Effector memory CD4-positive, alpha-beta T cell (primary cell): ENCODE measurements at regions not wholly inside any gene's neighbourhood (a gene's known extent, or its start where the extent isn't known, plus 50 kb on each side); places are given as distances from the start of the nearest gene placed in this dataset.
"Not testable (repeated sequence)": the region's sequence is repeated elsewhere in the genome, so short reads cannot be mapped to it uniquely, and the experiment has no call there.

ENCODE experiments used
- DNase-seq, 3 donors: peaks; one replicate each; pipeline ENCODE4 v3.0.0-alpha.2; 2020
- H3K27ac ChIP-seq: 2 replicates; pipeline ENCODE4 v1.7.0; 2013; ENCODE audit warnings: mild to moderate bottlenecking, low read length, moderate library complexity; ENCODE audit not compliant: insufficient read depth, poor library complexity, severe bottlenecking
- H3K27me3 ChIP-seq: replicated peaks from 2 replicates; pipeline ENCODE4 v1.7.0; 2013; ENCODE audit warnings: mild to moderate bottlenecking, low read length; ENCODE audit not compliant: insufficient read depth, control insufficient read depth, poor library complexity, severe bottlenecking
- H3K36me3 ChIP-seq: 2 replicates; pipeline ENCODE4 v1.7.0; 2013; ENCODE audit warnings: mild to moderate bottlenecking, low read length, moderate library complexity; ENCODE audit not compliant: control insufficient read depth, insufficient read depth
- H3K4me1 ChIP-seq: 2 replicates; pipeline ENCODE4 v1.7.0; 2013; ENCODE audit warnings: low read length, mild to moderate bottlenecking; ENCODE audit not compliant: control insufficient read depth, insufficient read depth, poor library complexity, severe bottlenecking
- H3K4me3 ChIP-seq: 2 replicates; pipeline ENCODE4 v1.7.0; 2013; ENCODE audit warnings: low read length, low read depth, mild to moderate bottlenecking; ENCODE audit not compliant: insufficient read depth, poor library complexity, severe bottlenecking
- H3K9me3 ChIP-seq: 2 replicates; pipeline ENCODE4 v1.7.0; 2013; ENCODE audit warnings: mild to moderate bottlenecking, low read length, moderate library complexity; ENCODE audit not compliant: control insufficient read depth

DNA sequence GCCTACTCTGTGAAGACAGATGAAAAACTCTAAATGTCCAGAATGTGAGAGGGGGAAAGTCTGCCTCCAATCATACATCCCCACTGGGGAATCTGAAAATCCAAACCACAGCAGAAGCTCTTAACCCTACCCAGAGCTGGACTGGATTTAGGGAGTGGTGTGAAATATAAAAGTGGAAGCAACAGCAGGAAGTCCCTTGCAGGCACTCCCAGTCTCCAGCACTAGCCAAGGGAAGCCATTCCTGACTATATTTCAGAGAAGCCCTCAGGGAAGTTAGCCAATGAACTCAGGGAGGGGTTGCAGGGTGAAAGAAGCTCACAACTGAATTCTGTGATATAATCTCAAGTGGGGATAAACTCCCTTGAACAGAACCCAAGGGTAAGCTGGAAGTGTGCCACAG lies 51.5 kb downstream of the CRPPA start:
- Histone ChIP-seq H3K4me1 (no peaks in the 10 kb centered on the region), H3K27ac (no peak overlapping the region), H3K4me3 (no peak overlapping the region), H3K36me3 (no peaks in the 10 kb centered on the region), H3K27me3 (no peaks in the 10 kb centered on the region), H3K9me3 (no peaks in the 10 kb centered on the region)
- DNase-seq = no peak

DNA sequence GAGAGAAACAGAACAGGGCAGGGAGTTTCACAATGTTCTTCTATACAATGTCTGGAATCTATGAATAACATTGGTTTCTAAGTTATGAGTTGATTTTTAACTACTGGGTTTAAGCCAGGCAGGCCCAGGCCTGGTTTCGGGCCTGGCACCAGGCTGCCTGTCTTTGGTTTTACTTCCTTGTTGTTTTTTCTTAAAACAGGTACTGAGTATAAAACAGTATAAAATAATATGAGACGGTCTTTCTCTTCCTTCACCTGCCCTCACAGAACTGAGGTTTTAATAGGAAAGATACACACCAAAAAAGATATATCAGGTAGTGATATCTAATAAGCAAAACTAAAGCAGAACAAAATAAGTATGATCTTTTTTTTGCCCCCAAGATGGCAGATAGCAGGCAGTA lies 52.0 kb downstream of the CRPPA start:
- H3K4me1 ChIP-seq, H3K9me3 ChIP-seq, H3K4me3 ChIP-seq, H3K27ac ChIP-seq, H3K36me3 ChIP-seq, H3K27me3 ChIP-seq, DNase-seq: not testable (repeated sequence)

DNA sequence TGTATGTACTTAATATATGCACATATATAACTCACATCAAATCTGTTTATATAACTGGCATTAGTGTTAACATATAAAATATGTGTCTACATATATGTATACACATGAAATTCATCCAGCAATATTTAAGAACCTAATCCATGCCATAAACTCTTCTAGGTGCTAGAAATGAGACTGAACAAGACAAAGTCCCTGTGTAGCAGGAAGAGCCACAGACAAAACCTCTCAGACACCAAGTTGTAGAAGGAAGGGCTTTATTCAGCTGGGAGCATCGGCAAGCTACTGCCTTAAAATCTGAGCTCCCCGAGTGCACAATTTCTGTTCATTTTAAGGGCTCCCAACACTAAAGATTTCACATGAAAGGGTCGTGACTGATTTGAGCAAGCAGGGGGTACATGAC lies 52.5 kb downstream of the CRPPA start:
- H3K27ac ChIP-seq = no peak overlapping the region
- H3K27me3 ChIP-seq = no peaks in the 10 kb centered on the region
- no peak overlapping the region for H3K4me3 ChIP-seq
- no peaks in the 10 kb centered on the region for H3K36me3 ChIP-seq
- H3K9me3 ChIP-seq = no peaks in the 10 kb centered on the region
- no peak for DNase-seq
- H3K4me1 ChIP-seq = no peaks in the 10 kb centered on the region

DNA sequence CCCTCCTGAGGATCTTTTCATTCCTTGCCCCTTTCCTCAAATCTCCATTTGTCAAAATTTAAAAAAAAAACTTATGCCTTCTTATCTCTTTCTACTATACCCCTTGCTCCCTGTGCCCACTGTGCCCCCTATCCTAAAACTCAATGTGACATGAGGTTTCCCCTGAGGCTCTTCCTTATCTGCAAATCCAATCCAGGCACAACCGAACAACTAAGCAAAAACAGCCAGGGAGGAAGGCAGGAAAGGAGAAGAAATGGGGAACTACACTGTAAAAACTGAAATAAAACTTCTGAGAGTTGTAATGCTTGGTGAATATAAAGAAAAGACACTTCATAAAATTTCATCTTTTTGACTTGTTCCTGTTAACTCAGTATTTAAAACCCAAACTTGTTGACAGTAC lies 54.2 kb downstream of the CRPPA start:
- Histone ChIP-seq H3K27ac (no peak overlapping the region), H3K4me3 (no peak overlapping the region), H3K27me3 (no peaks in the 10 kb centered on the region), H3K4me1 (no peaks in the 10 kb centered on the region), H3K9me3 (no peaks in the 10 kb centered on the region), H3K36me3 (no peaks in the 10 kb centered on the region)
- DNase-seq = no peak

DNA sequence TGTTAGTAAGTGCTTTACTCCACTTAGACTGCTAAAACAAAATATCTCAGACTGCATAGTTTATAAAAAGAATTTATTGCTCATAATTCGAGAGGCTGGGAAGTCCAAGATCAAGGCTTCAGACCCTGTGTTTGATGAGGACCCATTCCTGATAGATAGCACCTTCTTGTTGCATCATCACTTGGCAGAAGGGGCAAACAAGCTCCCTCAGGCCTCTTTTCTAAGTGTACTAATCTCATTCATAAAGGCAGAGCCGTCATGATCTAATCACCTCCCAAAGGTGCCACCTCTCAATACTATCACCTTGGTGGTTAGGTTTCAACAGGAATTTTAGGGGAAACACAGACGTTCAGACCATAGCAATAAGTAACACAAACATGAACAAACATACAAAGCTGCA lies 55.4 kb downstream of the CRPPA start:
- no peaks in the 10 kb centered on the region for H3K9me3 ChIP-seq
- H3K4me1 ChIP-seq = no peaks in the 10 kb centered on the region
- H3K36me3 ChIP-seq = no peaks in the 10 kb centered on the region
- no peak overlapping the region for H3K27ac ChIP-seq
- no peak for DNase-seq
- no peaks in the 10 kb centered on the region for H3K27me3 ChIP-seq
- no peak overlapping the region for H3K4me3 ChIP-seq

DNA sequence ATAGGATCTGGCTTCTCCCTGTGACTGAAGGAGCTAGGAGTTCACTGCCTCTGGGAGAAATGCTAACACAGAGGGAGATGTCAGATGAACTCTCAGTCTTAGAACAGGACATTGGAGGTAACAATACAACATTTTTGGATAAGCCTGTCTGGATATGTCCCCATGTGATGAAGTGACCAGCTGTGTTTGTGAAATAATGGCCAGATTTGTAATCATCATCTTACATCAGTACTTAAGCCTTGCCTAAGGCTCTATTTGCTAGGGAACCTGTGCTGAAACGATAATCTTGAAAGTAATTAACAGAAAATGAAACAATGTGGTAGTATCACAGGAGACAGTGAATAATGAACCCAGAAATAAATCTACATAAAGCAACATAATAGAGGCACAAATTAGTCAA lies 56.2 kb downstream of the CRPPA start:
- no peaks in the 10 kb centered on the region for H3K9me3 ChIP-seq
- H3K27me3 ChIP-seq = no peaks in the 10 kb centered on the region
- no peak overlapping the region for H3K4me3 ChIP-seq
- DNase-seq = no peak
- H3K36me3 ChIP-seq = no peaks in the 10 kb centered on the region
- no peaks in the 10 kb centered on the region for H3K4me1 ChIP-seq
- no peak overlapping the region for H3K27ac ChIP-seq

DNA sequence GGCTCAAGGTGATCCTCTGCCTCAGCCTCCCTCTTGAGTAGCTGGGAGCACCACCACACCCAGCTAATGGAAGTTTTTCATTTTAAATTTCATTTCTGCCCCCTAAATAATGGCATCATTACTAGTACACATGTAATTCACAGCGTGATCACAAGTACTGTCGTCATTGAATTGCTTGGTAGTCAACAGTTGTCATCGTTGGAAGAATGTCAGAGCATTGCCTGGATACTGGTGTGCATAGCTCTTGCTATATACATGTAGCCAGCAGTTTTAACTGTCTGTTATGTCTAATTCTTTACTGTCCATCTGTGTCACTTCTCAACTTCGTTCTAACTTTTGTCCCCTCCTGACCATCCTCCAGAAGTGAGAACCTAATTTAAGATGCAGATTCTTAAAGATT lies 62.1 kb downstream of the CRPPA start:
- Histone ChIP-seq H3K36me3 (no peaks in the 10 kb centered on the region), H3K4me3 (no peak overlapping the region), H3K9me3 (no peaks in the 10 kb centered on the region), H3K27ac (no peak overlapping the region), H3K27me3 (no peaks in the 10 kb centered on the region), H3K4me1 (no peaks in the 10 kb centered on the region)
- no peak for DNase-seq

DNA sequence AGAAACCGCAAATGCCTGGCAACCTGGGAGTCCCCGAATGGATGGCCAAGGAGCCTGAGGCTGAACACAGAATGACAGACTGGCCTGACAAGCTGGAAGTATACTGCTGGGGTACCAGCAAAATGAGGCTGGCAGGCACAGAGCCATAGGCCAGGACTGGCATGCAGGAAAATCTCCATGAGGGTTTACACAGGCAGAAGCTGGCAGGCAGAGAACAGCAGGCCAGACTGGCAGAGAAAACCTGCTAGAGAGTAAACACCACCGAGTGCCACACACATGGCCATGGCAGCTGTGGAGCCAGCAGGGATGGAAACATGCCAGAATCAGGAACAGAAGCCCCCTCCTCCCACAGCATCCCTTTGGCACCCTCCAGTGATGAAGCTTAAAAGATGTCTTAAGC lies 63.4 kb downstream of the CRPPA start:
- H3K27me3 ChIP-seq = no peaks in the 10 kb centered on the region
- H3K27ac ChIP-seq = no peak overlapping the region
- DNase-seq = no peak
- no peak overlapping the region for H3K4me3 ChIP-seq
- H3K9me3 ChIP-seq = no peaks in the 10 kb centered on the region
- no peaks in the 10 kb centered on the region for H3K4me1 ChIP-seq
- H3K36me3 ChIP-seq = no peaks in the 10 kb centered on the region

DNA sequence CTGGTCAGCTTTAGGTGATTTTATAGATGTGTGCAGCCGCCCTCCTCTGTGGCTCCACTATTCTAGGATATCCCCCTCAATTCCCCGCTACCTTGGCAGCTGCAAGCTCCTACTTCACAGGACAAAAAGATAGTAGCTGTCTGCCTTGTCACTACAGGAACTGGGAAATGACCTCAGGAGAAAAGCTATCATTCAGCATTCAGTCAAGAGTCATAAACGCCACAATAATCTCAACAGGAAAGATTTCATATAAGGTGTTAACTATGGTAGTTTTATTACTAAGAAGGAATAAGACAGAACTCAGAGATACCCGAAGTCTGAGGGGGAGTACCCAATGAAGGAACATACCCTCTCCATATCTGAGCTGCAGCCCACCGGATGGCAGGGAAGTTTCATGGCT lies 63.9 kb downstream of the CRPPA start:
- Histone ChIP-seq H3K27me3 (no peaks in the 10 kb centered on the region), H3K4me3 (no peak overlapping the region), H3K4me1 (no peaks in the 10 kb centered on the region), H3K27ac (no peak overlapping the region), H3K36me3 (no peaks in the 10 kb centered on the region), H3K9me3 (no peaks in the 10 kb centered on the region)
- no peak for DNase-seq

DNA sequence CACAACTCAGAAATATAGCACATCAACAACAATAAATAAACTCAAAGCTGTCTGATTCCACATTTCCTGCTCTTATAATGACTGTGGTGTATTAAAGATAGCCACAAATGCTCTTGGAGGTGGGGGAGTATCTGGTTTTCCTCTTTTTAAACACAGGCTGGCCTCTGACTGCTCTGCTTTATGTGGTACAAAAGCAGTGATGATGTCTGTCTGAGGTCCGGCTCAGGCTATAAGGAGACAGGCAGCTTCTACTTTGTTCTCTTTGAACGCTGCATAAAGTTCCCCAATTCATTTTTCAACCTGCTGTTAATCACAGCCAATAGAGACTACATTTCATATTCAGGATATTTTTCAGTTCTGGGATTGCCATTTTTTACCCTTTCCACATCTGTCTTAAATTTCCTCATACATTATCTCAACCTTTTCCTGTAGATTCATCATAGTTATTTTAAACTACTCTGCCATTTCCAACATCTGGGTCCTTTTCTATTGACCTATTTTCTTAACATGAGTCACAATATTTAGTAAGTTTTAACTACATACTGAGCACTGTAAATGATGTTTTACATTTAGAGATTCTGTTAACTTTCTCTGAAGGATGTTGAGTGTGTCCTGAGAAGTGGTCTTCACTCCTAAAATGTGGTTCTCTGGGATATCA lies 64.9 kb downstream of the CRPPA start:
- H3K9me3 ChIP-seq = no peaks in the 10 kb centered on the region
- H3K27ac ChIP-seq = no peak overlapping the region
- DNase-seq = no peak
- no peaks in the 10 kb centered on the region for H3K4me1 ChIP-seq
- no peak overlapping the region for H3K4me3 ChIP-seq
- no peaks in the 10 kb centered on the region for H3K27me3 ChIP-seq
- no peaks in the 10 kb centered on the region for H3K36me3 ChIP-seq

DNA sequence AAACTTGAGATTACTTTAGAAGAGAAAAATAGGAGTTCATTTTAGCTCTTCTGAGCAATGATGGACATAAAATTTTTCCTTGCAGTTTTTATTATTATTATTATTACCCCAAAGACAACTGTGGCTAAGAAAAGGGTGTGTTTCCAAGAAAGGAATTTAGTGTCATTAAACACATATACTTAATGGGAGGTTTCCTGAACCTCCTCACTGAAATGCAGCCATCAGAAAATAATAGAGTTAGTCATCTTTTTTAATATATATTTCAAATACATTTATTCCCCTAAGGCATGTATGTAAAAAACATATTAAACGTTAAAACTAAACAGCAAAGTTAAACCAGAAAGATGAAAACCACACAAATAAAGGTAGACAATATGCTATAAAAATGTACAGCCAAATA lies 66.8 kb downstream of the CRPPA start:
- no peaks in the 10 kb centered on the region for H3K4me1 ChIP-seq
- no peak overlapping the region for H3K4me3 ChIP-seq
- H3K9me3 ChIP-seq = no peaks in the 10 kb centered on the region
- H3K36me3 ChIP-seq = no peaks in the 10 kb centered on the region
- no peaks in the 10 kb centered on the region for H3K27me3 ChIP-seq
- no peak overlapping the region for H3K27ac ChIP-seq
- DNase-seq = no peak
